Sigmoid colon (tissue), 6 donors: ENCODE measurements at regions not wholly inside any gene's neighbourhood (a gene's known extent, or its start where the extent isn't known, plus 50 kb on each side); places are given as distances from the start of the nearest gene placed in this dataset.

Experiments
- DNase-seq: peaks from one replicate; pipeline ENCODE4 v3.0.0-alpha.2; 2019
- H3K27ac ChIP-seq, 4 donors: fragments of 200-600 bp; sonication (generic); one replicate each; pipeline ENCODE4 v1.5.1; 2016 to 2019; ENCODE audit warnings: mild to moderate bottlenecking in 1 of 4
- H3K27me3 ChIP-seq, 3 donors: fragments of 200-600 bp; sonication (generic); one replicate each; pipeline ENCODE4 v1.5.1; 2019; ENCODE audit warnings: mild to moderate bottlenecking in 1 of 3
- H3K36me3 ChIP-seq, 4 donors: fragments of 200-600 bp; sonication (generic); one replicate each; pipeline ENCODE4 v1.5.1; 2016 to 2019
- H3K4me1 ChIP-seq, 4 donors: fragments of 200-600 bp; sonication (generic); one replicate each; pipeline ENCODE4 v1.5.1; 2017 to 2019
- H3K4me3 ChIP-seq, 4 donors: fragments of 200-600 bp; sonication (generic); one replicate each; pipeline ENCODE4 v1.5.1; 2017 to 2019; ENCODE audit warnings: mild to moderate bottlenecking in 2 of 4, moderate library complexity in 1 of 4
- H3K9me3 ChIP-seq, 4 donors: fragments of 200-600 bp in 3 of 4; sonication (generic) in 3 of 4; one replicate each; pipeline versions ENCODE4 v1.5.1 to v1.6.1; 2013 to 2019
- CTCF ChIP-seq, 4 experiments: fragments of 450-650 bp in 3 of 4; fragments of 200-600 bp in 1 of 4; IDR thresholded peaks; one replicate each; pipeline ENCODE4 v1.5.1; 2016 to 2019; ENCODE audit warnings: antibody characterized with exemption in 4 of 4, mild to moderate bottlenecking in 3 of 4, moderate library complexity in 2 of 4
- EP300 ChIP-seq, 4 donors: sonication (generic); formaldehyde crosslinking; IDR thresholded peaks; one replicate each; pipeline ENCODE4 v1.6.1; 2017; ENCODE audit warnings: antibody characterized with exemption in 4 of 4
- POLR2A ChIP-seq, 2 donors: fragments of 450-650 bp; IDR thresholded peaks; one replicate each; pipeline ENCODE4 v1.6.1; 2016; ENCODE audit warnings: antibody characterized with exemption in 2 of 2, mild to moderate bottlenecking in 2 of 2, moderate library complexity in 2 of 2
- POLR2AphosphoS5 ChIP-seq, 4 donors: sonication (generic); formaldehyde crosslinking; IDR thresholded peaks; one replicate each; pipeline ENCODE4 v1.6.1; 2017; ENCODE audit warnings: antibody characterized with exemption in 4 of 4
- WGBS, 2 donors: extraction: QIAGEN DNeasy Blood & Tissue Kit; methylation state at CpG; one replicate each; pipeline ENCODE4 v1.1.7; 2013; 5-methylcytosine and 5-hydroxymethylcytosine counted together
- intact Hi-C: fragments of 100-400 bp; cut with DNase I; formaldehyde crosslinking; loops from one replicate; pipeline ENCODE4 v1.15.1; 2023
- donor health status: healthy with polysubstance abuse.
- donor health status: healthy.

DNA sequence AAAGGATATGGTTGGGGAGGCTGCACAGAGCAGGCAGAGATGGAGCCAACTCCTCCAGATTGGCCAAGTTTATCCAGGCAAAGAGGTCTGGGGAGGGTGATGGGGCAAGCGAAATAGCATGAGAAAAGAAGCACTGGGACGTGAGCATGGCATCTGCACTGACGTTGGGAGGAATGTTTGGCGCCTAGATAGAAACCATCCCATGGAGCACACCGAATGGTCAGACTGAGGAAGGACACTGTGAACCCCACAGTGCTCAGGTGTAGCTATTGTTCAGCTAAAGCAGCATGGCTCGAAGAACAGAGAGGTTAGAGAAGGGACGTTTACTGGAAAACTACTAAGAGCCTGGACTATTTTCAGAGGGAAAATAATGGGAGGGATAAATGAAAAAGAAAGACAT lies 387.1 kb downstream of the EMP1 start:
- Histone ChIP-seq H3K4me1 (no peaks in the 10 kb centered on the region), H3K27me3 (no peaks in the 10 kb centered on the region), H3K36me3 (no peaks in the 10 kb centered on the region), H3K4me3 (no peak overlapping the region), H3K9me3 (no peaks in the 10 kb centered on the region), H3K27ac (no peak overlapping the region)
- no peak for DNase-seq
- intact Hi-C loops = no loop called here
- WGBS, 2 donors = 88 to 90% methylated on average over 7 of the region's 7 CpGs
- TF ChIP-seq EP300 (IDR thresholded peaks at IDR 0.05) = no peak
- TF ChIP-seq CTCF (IDR thresholded peaks at IDR 0.05) = no peak
- TF ChIP-seq POLR2AphosphoS5 (IDR thresholded peaks at IDR 0.05) = no peak
- TF ChIP-seq POLR2A (IDR thresholded peaks at IDR 0.05) = no peak

GRCh38 chr12:13582421-13582820 lies 385.9 kb downstream of the EMP1 start:
- DNase-seq = no peak
- Histone ChIP-seq H3K4me1 (no peaks in the 10 kb centered on the region), H3K27me3 (no peaks in the 10 kb centered on the region), H3K9me3 (no peaks in the 10 kb centered on the region), H3K4me3 (no peak overlapping the region), H3K36me3 (no peaks in the 10 kb centered on the region), H3K27ac (no peak overlapping the region)
- WGBS, 2 donors = 47 to 54% methylated on average over 4 of the region's 4 CpGs
- no peak for TF ChIP-seq EP300 (IDR thresholded peaks at IDR 0.05)
- TF ChIP-seq POLR2AphosphoS5 (IDR thresholded peaks at IDR 0.05) = no peak
- TF ChIP-seq POLR2A (IDR thresholded peaks at IDR 0.05) = no peak
- TF ChIP-seq CTCF (IDR thresholded peaks at IDR 0.05) = no peak
- intact Hi-C loops = no loop called here

DNA sequence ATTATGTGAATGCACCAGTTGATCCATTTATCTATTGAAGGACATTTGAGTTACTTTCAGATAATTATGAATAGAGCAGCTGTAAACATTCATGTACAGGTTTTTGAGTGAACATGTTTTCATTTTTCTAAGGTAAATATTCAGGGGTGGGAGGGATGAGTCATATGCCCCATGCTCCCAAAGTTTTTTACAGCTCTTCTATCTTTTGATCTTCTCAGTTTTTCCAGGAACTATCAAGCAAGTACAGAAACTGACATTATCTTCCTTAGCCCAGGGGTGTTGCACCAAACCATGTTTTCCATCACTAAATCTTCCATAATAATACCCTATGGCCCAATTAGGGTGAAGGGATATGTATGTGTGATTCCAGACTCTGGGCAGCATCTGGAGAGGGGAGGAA lies 384.5 kb downstream of the EMP1 start:
- Histone ChIP-seq H3K4me1 (no peaks in the 10 kb centered on the region), H3K9me3 (no peaks in the 10 kb centered on the region), H3K27ac (no peak overlapping the region), H3K27me3 (no peaks in the 10 kb centered on the region), H3K4me3 (no peak overlapping the region), H3K36me3 (no peaks in the 10 kb centered on the region)
- no peak for TF ChIP-seq CTCF (IDR thresholded peaks at IDR 0.05)
- TF ChIP-seq POLR2AphosphoS5 (IDR thresholded peaks at IDR 0.05) = no peak
- no peak for TF ChIP-seq POLR2A (IDR thresholded peaks at IDR 0.05)
- TF ChIP-seq EP300 (IDR thresholded peaks at IDR 0.05) = no peak
- intact Hi-C loops = no loop called here
- DNase-seq = no peak

GRCh38 chr12:13580206-13580605 lies 383.7 kb downstream of the EMP1 start:
- H3K4me3 ChIP-seq = no peak overlapping the region
- no peak overlapping the region for H3K27ac ChIP-seq
- H3K27me3 ChIP-seq = no peaks in the 10 kb centered on the region
- H3K4me1 ChIP-seq = no peaks in the 10 kb centered on the region
- no peaks in the 10 kb centered on the region for H3K36me3 ChIP-seq
- TF ChIP-seq CTCF (IDR thresholded peaks at IDR 0.05) = no peak
- TF ChIP-seq EP300 (IDR thresholded peaks at IDR 0.05) = no peak
- TF ChIP-seq POLR2AphosphoS5 (IDR thresholded peaks at IDR 0.05) = no peak
- WGBS, 2 donors = 93 to 94% methylated on average over 1 of the region's 1 CpG
- intact Hi-C loops = no loop called here
- DNase-seq = no peak
- no peaks in the 10 kb centered on the region for H3K9me3 ChIP-seq

GRCh38 chr12:13576935-13577500 lies 380.5 kb downstream of the EMP1 start:
- no peak for DNase-seq
- Histone ChIP-seq H3K27ac (no peak overlapping the region), H3K4me3 (no peak overlapping the region), H3K27me3 (no peaks in the 10 kb centered on the region), H3K4me1 (no peaks in the 10 kb centered on the region), H3K9me3 (peaks cover 0 to 3% (median 0%) of the 10 kb centered on the region in 4 donors), H3K36me3 (no peaks in the 10 kb centered on the region)
- intact Hi-C loops = no loop called here
- WGBS, 2 donors = 92 to 94% methylated on average over 3 of the region's 3 CpGs
- TF ChIP-seq EP300 (IDR thresholded peaks at IDR 0.05) (no peak), POLR2AphosphoS5 (IDR thresholded peaks at IDR 0.05) (no peak), CTCF (IDR thresholded peaks at IDR 0.05) (no peak), POLR2A (IDR thresholded peaks at IDR 0.05) (no peak)
